Liver (tissue), 3 donors: ENCODE measurements at regions not wholly inside any gene's neighbourhood (a gene's known extent, or its start where the extent isn't known, plus 50 kb on each side); places are given as distances from the start of the nearest gene placed in this dataset.

Experiments
- FOXA1 ChIP-seq: IDR thresholded peaks from 2 replicates; pipeline ENCODE4 v1.6.1; 2016; ENCODE audit warnings: antibody characterized with exemption
- HNF4G ChIP-seq: IDR thresholded peaks from 2 replicates; pipeline ENCODE4 v1.6.1; 2016; ENCODE audit warnings: antibody characterized with exemption
- JUND ChIP-seq, 2 donors: IDR thresholded peaks; 2 replicates each; pipeline ENCODE4 v1.6.1; 2016; ENCODE audit warnings: antibody characterized with exemption in 2 of 2
- RAD21 ChIP-seq, 2 donors: IDR thresholded peaks; 2 replicates each; pipeline ENCODE4 v1.6.1; 2016; ENCODE audit warnings: antibody characterized with exemption in 2 of 2, mild to moderate bottlenecking in 2 of 2
- TF ChIP-seq, protein P1 (sequence below): IDR thresholded peaks from 2 replicates; pipeline ENCODE4 v1.6.1; 2016; ENCODE audit warnings: antibody characterized with exemption
- TF ChIP-seq, protein P2 (sequence below): fragments of 150-350 bp; IDR thresholded peaks from 2 replicates; pipeline ENCODE4 v1.5.1; 2017; ENCODE audit warnings: improper control_type of control experiment, low read depth, low read length; ENCODE audit not compliant: missing input control
- donor health status: healthy.
- donor health status: healthy.

DNA sequence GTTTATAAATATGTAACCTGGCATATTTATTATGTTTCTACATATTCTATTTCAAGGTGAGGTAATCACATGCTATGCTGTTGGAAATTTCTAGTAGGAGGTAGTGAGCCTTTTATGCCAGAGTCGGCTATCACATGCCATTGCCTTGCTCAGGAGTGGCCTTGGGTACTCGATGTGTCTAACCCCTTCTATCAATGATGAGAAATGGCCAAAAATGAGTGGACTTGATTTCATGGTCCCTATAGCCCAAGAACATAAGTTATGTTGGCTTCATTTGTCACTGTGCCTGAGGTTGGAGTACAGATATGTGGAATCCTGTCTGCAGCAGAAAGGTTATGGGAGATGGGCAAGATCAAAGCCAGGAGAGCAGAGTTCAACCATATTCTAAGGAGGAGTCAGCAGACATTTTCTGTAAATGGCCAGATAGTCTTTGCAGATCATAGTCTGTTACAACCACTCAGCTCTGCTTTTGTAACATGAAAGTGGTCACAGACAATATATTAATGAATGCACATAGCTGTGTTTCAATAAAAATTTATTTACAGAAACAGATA lies 554.4 kb downstream of the PDCD6IP start:
- no peak for TF ChIP-seq FOXA1
- TF ChIP-seq HNF4G = no peak
- TF ChIP-seq RAD21 (IDR thresholded peaks at IDR 0.05) = no peak
- TF ChIP-seq, protein P1, sequence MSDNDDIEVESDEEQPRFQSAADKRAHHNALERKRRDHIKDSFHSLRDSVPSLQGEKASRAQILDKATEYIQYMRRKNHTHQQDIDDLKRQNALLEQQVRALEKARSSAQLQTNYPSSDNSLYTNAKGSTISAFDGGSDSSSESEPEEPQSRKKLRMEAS = no peak
- TF ChIP-seq, protein P2, sequence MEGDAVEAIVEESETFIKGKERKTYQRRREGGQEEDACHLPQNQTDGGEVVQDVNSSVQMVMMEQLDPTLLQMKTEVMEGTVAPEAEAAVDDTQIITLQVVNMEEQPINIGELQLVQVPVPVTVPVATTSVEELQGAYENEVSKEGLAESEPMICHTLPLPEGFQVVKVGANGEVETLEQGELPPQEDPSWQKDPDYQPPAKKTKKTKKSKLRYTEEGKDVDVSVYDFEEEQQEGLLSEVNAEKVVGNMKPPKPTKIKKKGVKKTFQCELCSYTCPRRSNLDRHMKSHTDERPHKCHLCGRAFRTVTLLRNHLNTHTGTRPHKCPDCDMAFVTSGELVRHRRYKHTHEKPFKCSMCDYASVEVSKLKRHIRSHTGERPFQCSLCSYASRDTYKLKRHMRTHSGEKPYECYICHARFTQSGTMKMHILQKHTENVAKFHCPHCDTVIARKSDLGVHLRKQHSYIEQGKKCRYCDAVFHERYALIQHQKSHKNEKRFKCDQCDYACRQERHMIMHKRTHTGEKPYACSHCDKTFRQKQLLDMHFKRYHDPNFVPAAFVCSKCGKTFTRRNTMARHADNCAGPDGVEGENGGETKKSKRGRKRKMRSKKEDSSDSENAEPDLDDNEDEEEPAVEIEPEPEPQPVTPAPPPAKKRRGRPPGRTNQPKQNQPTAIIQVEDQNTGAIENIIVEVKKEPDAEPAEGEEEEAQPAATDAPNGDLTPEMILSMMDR = no peak
- no peak for TF ChIP-seq JUND (IDR thresholded peaks at IDR 0.05)
